HG03139 (cell line): ENCODE measurements at regions not wholly inside any gene's neighbourhood (a gene's known extent, or its start where the extent isn't known, plus 50 kb on each side); places are given as distances from the start of the nearest gene placed in this dataset.
A peak's percentile ranks its signal among the peaks of the same experiment; 100 is the strongest.

Source experiments
- ATAC-seq: cut with Tn5 transposase; IDR thresholded peaks from one replicate; pipeline ENCODE4 v1.9.1; 2021; ENCODE audit not compliant: unreplicated experiment

GRCh38 chr5:89120719-89121118 is 237.7 kb upstream of the MEF2C start:
- no peak for ATAC-seq

DNA sequence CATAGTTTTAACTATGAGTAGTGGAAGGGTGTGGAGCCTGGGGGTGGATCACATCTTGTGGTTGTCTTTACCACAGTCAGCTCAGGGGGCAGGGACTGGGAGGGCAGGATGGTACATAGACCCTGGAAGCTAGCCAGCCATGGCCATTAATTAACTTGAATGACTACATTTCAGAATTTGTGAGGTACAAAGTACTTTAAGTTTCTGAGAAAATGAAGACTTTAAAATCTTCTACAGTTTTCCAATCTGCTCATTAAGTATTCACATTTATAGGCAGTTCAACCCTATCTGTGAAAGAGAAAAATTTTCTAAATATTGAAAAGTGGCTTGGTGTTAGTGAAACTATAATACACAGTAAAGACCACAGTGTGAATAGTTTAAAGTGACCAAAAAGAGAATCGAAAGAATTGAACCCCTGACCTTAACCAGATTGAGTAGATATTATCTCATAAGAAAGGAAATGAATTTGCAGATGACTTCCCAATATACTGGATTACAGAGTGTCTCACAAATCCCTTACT is 234.2 kb upstream of the MEF2C start:
- peak; percentile 87 for ATAC-seq

DNA sequence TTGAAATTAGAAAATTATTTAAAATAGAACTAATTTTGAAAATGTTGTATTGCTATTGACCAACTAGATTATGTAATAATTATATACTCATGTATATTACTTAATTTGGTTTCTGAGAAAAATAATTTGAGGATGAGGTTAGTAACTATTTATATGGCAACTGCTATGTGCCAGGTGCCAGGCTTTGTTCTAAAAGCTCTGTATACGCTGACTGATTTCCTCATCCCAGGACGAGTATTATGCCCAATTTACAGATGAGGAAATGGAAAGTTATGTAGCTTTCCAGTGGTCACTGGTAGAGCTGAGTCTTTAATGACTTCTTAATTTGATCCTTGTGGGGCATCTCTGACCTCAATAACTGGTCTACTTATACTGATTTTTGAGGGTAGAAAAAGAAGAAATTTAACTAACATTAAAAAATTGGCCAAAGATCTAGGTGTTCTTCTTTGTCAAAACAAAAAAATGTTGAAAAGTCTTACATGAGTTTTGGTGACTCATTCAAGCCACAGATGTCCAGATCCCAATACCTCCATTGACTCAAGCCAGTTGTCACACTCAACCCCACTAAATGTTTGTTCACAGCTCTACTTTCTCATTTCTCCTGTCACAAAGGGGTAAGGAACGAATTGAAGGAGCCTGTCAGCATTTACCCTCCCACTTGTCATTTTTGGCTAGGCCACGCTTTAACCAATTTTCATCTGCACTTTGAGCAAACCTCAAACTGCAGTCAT is 228.1 kb upstream of the MEF2C start:
- ATAC-seq: no peak

DNA sequence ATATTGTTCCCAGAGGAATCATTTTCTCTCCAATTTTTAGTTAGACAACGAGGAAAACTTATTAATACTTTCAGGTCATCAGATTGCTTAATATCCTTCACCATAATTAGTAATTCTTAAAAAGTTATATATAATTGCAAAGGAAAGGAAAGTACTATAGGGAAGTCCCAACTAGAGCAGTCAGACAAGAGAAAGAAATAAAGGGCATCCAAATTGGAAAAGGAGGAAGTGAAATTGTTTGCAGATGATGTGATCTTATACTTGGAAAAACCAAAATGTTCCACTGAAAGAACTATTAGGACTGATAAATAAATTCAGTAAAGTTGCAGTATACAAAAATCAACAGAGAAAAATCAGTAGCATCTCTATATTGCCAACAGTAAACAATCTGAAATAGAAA is 223.5 kb upstream of the MEF2C start:
- no peak for ATAC-seq

GRCh38 chr5:89105836-89106235 is 222.9 kb upstream of the MEF2C start:
- ATAC-seq: no peak

GRCh38 chr5:89105171-89105695 is 222.2 kb upstream of the MEF2C start:
- ATAC-seq: no peak

GRCh38 chr5:89098199-89098756 is 215.3 kb upstream of the MEF2C start:
- ATAC-seq: no peak

- ATAC-seq: peak; percentile 66
Observed at GRCh38 chr5:89097103-89097502, 214.1 kb upstream of the MEF2C start.

- no peak for ATAC-seq
Observed at GRCh38 chr5:89095341-89095740, 212.4 kb upstream of the MEF2C start.

DNA sequence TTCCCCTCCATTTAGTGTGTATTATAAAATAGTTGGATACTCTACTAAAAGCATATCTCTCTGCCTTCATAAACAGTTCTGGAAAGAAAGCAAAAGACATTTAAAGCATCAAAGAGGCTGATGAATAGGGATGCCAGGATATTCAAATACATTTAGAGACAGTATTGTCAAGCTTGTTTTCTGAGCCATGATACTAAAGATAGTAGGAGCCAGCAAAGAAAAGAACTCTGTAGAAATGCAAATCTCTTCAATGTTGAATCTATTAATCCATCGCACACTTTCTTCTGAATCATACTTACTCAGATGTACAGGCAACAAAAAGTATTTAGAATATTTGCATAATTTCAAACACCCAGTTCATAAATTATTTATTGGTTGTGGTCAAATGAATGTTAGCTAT is 207.1 kb upstream of the MEF2C start:
- ATAC-seq: no peak

GRCh38 chr5:89087551-89088318 is 204.8 kb upstream of the MEF2C start:
- ATAC-seq: no peak

- ATAC-seq: no peak
Observed at GRCh38 chr5:89087128-89087527, 204.1 kb upstream of the MEF2C start.

DNA sequence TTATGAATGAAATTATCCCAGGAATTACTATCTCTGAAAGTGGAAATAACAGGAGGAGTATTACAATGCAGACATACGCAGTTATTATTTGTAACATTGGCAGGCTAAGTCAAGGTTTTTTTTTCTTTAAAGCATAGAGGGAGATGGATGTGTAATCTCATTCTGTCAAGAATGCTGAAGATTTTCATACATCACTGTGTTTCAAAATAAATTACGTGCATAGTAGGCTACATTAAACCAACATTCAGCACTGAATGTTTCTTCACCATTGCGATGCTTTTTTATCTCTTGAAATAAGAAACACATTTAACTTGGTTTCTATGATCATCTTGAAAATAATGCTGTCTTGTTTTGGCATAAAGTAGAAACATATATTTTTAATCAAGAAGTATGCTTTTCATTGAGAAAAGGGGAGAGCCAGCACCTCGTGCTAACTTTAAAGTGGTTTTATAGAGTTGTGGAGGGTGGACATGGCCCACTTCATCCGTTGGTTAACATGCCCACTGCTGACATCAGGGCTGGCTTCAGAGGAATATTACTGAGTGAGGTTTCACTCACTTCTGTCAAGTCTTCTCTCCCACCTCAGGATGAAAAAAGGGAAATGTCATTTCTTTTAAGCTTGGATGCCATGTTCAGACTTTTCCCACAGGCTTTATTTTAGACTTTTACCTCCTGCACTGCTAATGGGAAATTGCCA is 203.6 kb upstream of the MEF2C start:
- no peak for ATAC-seq

- ATAC-seq: no peak
Observed at GRCh38 chr5:89083791-89084190, 200.8 kb upstream of the MEF2C start.

DNA sequence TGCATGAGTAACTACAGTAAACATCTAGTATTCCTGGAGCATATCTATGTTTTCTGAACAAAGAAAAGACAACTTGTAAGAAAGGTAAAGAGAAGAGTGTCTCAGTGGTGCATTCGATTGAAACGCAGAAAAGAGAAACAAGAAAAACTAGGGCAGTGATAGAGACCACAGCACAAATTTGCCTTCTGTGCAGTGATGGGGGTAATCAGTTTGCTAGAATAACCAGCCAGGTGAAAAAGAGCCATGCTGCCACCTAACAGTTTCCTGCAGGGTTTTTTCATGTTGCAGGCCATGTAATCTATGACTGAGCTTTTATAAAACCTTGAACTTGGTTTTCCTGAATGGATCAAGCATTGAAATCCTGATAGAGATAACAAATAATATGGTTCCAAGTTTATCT is 198.4 kb upstream of the MEF2C start:
- ATAC-seq: peak; percentile 71

DNA sequence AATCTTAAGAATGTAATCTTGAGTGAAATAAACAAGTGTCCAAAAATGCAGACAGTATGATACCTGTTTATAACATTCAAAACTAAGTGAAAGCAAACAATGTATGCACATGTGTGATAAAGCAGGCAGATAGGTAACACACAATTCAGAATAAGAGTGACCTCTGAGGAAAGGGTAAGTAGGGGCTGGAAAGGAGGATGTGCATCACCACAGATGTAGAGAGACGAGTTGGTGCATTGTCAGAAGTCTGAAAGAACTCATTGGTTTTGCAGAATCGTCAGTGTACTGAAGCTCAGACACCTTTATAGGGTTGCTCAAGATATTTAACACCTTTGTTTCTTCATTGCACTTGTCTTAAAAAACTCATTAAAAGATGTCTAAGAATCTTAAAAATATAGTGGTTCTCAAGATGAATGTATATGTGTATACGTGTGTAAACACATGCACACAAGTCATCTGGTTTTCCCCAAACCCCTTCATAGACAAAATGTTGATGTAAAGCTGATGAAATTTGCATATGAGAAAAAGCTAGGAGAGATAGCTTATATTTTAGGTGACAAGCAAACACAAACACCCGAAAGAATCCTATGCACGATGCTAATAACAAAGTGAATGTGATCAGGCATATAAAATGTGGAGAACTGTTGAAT is 197.6 kb upstream of the MEF2C start:
- no peak for ATAC-seq

DNA sequence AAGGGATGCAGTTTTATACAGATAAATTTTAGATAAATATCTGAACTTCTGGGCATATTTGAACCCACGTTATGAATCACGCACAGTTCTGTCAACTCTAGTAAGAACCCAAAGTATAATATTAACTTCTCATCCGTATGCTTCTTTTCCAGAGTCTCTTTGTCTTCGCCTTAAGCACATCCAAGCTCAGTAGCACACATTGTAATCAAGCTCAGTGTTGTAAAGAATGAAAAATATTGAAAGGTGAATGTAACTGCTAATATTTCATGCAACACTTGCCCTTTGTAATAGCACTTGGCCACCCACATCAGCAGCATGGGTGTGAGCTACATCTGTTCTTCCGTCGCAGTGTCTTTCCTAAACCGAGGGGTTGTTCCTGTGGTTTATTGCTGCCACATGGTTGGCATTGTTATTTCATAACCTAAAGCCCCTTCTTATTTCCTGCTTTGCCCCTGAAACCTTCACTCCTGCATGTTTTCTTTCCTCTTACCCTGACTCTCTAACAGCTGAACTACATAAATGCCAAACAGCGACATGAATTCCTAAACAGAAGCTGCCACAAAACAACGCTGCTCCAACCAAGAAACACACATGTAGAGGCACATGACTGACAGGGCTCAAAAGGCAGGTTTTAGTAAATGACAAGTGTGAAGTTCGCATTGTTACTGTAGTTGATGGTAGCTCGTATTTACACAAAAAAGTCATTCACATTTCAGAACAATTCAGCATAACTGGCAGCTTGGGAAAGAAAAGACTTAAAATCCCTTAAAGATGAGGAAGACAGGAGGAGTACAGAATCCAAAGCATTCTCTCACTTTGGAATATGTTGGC is 190.1 kb upstream of the MEF2C start:
- no peak for ATAC-seq

DNA sequence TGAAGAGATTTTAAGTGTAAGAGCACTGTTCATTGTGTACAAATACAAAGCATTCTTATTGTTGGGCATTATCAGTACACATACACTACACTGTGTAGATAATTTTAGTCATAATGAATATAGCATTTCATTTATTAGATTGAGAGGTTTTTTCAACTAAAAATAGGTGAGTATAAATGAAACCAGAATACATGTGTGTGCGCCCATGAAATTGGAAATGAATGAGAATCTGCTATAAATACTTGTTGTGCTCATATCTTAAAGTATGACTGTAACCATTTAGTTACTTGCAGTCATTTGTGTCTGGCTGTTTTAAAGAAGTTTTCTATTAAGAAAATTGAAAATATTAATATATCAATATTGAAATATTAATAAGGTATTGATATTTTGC is 189.0 kb upstream of the MEF2C start:
- ATAC-seq: peak; percentile 43

GRCh38 chr5:89071101-89071940 is 188.3 kb upstream of the MEF2C start:
- ATAC-seq: peak; percentile 72
